RWPE1 (cell line): ENCODE measurements at regions not wholly inside any gene's neighbourhood (a gene's known extent, or its start where the extent isn't known, plus 50 kb on each side); places are given as distances from the start of the nearest gene placed in this dataset.

Source experiments
- CTCF ChIA-PET: fragments of 350-600 bp; sonication (Branson Sonifier 250); formaldehyde crosslinking; extraction: SDS; loops from one replicate; lab custom pipeline; 2021; lab: Yijun Ruan, JAX
- POLR2A ChIA-PET: fragments of 400-600 bp; formaldehyde crosslinking; extraction: SDS; loops from one replicate; lab custom pipeline; 2020; ENCODE audit warnings: antibody characterized with exemption; ENCODE audit not compliant: low non-redundant PET; lab: Yijun Ruan, JAX
- DNase-seq: peaks from one replicate; pipeline ENCODE4 v3.0.0; 2012; ENCODE audit warnings: low spot score
- H3K27ac ChIP-seq: fragments of 450-650 bp; 2 replicates; pipeline ENCODE4 v1.5.1; 2017
- TF ChIP-seq, protein P1 (sequence below): fragments of 450-650 bp; conservative IDR thresholded peaks from 2 replicates; pipeline ENCODE4 v1.5.1; 2017; ENCODE audit warnings: low read depth, mild to moderate bottlenecking

GRCh38 chr4:41380511-41381157 lies 123.9 kb downstream of the UCHL1 start:
- ChIA-PET POLR2A (no interaction called here), CTCF (interaction anchor here (0.6 kb wide), 1 partner anchor 76 kb away, joined by 4 read pairs; no protein-coding TSS in a partner anchor)
- TF ChIP-seq, protein P1, sequence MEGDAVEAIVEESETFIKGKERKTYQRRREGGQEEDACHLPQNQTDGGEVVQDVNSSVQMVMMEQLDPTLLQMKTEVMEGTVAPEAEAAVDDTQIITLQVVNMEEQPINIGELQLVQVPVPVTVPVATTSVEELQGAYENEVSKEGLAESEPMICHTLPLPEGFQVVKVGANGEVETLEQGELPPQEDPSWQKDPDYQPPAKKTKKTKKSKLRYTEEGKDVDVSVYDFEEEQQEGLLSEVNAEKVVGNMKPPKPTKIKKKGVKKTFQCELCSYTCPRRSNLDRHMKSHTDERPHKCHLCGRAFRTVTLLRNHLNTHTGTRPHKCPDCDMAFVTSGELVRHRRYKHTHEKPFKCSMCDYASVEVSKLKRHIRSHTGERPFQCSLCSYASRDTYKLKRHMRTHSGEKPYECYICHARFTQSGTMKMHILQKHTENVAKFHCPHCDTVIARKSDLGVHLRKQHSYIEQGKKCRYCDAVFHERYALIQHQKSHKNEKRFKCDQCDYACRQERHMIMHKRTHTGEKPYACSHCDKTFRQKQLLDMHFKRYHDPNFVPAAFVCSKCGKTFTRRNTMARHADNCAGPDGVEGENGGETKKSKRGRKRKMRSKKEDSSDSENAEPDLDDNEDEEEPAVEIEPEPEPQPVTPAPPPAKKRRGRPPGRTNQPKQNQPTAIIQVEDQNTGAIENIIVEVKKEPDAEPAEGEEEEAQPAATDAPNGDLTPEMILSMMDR = no peak
- no peak for DNase-seq
- no peak overlapping the region for H3K27ac ChIP-seq

DNA sequence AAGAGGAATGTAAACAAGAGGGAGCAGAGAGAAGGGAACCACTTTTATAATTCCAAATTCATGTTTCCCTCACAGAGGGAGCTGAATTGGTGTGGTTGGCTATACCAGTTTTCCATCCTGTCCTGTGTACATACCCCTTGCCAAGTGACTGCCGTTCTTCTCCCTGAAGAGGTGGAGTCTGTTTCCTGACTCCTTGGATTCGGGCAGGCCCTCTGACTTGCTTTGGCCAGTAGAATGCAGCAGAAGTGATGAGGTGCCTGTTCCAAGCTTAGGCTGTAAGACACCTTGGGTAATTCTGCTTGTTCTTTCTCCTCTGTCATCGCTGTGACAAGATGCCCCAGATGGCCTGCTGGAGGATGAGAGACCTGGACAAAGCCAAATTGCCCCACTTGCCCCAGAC lies 124.7 kb downstream of the UCHL1 start:
- ChIA-PET POLR2A (no interaction called here), CTCF (no interaction called here)
- H3K27ac ChIP-seq = no peak overlapping the region
- TF ChIP-seq, protein P1 = no peak
- DNase-seq = no peak

GRCh38 chr4:41384992-41385391 lies 128.3 kb downstream of the UCHL1 start:
- CTCF ChIA-PET = no interaction called here
- DNase-seq = no peak
- POLR2A ChIA-PET = no interaction called here
- no peak overlapping the region for H3K27ac ChIP-seq
- TF ChIP-seq, protein P1 = no peak

GRCh38 chr4:41385481-41385880 lies 128.8 kb downstream of the UCHL1 start:
- no peak for DNase-seq
- ChIA-PET POLR2A (no interaction called here), CTCF (interaction anchor here (0.5 to 1.2 kb wide), 2 partner anchors 145 to 275 kb away, joined by 3 to 4 read pairs; no protein-coding TSS in a partner anchor)
- TF ChIP-seq, protein P1 = no peak
- no peak overlapping the region for H3K27ac ChIP-seq

GRCh38 chr4:41388080-41388479 lies 131.4 kb downstream of the UCHL1 start:
- ChIA-PET CTCF (no interaction called here), POLR2A (no interaction called here)
- TF ChIP-seq, protein P1 = no peak
- DNase-seq = no peak
- H3K27ac ChIP-seq = no peak overlapping the region

DNA sequence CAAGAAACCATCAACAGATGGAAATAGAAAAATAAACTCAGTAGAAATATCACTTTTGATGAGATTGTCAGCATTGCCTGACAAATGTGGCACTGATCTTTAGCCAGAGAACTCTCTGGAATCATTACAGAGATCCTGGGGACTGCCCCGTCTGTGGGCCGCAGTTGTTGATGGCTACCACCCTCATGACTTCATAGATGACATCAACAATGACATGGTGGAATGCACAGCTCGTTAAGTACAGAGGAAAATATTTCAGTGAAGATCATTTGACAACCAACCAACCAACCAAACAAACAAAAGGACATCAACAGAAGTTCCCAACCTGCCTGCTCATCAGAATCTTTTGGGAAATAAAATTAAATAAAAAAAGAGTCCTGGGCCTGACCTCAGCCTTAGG lies 132.6 kb downstream of the UCHL1 start:
- ChIA-PET CTCF (no interaction called here), POLR2A (no interaction called here)
- TF ChIP-seq, protein P1 = no peak
- no peak for DNase-seq
- H3K27ac ChIP-seq = no peak overlapping the region
